ENCODE measurements at regions not wholly inside any gene's neighbourhood (a gene's known extent, or its start where the extent isn't known, plus 50 kb on each side); places are given as distances from the start of the nearest gene placed in this dataset.

DNA sequence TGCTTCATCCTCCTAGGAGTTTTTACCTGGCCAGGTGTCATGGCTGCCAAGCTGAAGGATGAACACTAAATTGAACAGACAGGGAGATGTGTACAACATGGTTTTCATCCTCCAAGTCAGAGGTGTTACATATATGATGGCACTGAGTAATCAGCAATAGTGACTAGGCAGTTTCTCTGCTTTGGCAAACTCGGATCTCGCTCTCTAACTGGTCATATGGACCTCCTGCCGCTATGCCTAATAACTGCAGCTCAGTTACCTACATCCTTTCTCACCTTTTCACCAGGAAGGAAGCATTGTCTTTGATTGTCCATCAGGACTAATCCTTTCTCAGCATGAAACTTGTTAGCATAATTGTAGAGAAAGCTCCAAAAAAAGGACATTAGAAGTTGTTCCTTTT lies 175.9 kb upstream of the PLSCR5 start:
- TF ChIP-seq CTCF (IDR thresholded peaks at IDR 0.05; ENCODE audit: insufficient read depth, low read length, poor library complexity, severe bottlenecking) (no peak), EZH2phosphoT487 (conservative IDR thresholded peaks at IDR 0.05; ENCODE audit: low read length) (no peak)
